Activated CD4-positive, alpha-beta T cell treated with anti-CD3 and anti-CD28 coated beads, Interleukin-10, Interleukin-2, amounts not matched to agents 100 ng/mL and 50 ng/mL, durations not matched to agents 16 hours and 8 hours (primary cell): ENCODE measurements at regions not wholly inside any gene's neighbourhood (a gene's known extent, or its start where the extent isn't known, plus 50 kb on each side); places are given as distances from the start of the nearest gene placed in this dataset.
A peak's percentile ranks its signal among the peaks of the same experiment; 100 is the strongest.
"Not testable (repeated sequence)": the region's sequence is repeated elsewhere in the genome, so short reads cannot be mapped to it uniquely, and the experiment has no call there.

Source experiments
- DNase-seq: peaks from one replicate; pipeline ENCODE4 v3.0.0-alpha.2; 2020

DNA sequence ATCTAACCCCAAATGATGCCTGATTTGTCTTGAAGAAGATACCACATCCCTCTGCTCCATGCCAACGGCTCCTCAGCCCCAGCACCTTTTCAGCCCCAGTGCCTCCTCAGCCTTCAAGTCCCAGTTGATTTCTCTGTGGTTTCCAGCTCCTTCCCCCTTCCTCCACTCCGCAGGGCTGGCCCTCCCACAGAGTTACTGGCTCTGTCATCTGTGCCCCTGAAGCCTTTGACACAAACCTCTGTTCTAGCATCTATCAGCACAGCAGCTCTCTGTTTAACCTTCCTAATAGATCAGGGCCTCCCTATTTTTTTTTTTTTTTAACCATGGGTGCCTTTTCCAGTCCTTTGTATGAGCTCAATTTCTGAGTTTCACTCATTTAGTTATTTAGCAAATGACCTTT lies 201.3 kb upstream of the CXCR4 start:
- peak; percentile 43 for DNase-seq

DNA sequence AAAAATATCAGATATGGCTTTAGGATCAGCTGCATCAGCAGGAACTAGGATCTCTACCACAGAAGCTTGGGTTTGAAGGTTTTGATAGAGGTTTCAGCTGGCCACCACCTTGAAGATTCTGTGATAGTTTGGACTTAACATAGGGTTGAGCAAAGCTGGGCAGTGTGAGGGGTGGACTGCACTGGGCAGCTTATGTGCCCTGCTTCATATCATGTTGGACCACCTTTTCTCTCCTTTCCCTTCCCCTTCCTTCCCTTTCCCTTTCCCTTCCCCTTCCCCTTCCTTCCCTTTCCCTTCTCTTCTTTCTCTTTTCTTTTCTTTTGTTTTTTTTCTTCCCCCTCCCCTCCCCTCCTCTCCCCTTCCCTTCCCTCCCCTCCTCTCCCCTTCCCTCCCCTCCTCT lies 196.3 kb upstream of the CXCR4 start:
- no peak for DNase-seq

DNA sequence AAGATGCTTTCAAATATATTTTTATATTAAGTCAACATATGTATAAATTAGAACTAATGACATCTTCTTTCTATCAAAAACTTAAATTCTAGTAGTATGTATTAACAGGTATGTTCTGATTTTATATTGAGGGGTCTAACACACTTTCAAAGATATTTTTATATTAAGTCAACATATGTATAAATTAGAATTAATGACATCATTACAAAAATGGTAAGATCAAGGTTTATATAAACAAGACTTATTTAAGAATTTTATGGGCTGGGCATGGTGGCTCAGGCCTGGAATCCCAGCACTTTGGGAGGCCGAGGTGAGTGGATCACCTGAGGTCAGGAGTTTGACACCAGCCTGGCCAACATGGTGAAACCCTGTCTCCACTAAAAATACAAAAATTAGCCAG lies 194.6 kb upstream of the CXCR4 start:
- DNase-seq = not testable (repeated sequence)

DNA sequence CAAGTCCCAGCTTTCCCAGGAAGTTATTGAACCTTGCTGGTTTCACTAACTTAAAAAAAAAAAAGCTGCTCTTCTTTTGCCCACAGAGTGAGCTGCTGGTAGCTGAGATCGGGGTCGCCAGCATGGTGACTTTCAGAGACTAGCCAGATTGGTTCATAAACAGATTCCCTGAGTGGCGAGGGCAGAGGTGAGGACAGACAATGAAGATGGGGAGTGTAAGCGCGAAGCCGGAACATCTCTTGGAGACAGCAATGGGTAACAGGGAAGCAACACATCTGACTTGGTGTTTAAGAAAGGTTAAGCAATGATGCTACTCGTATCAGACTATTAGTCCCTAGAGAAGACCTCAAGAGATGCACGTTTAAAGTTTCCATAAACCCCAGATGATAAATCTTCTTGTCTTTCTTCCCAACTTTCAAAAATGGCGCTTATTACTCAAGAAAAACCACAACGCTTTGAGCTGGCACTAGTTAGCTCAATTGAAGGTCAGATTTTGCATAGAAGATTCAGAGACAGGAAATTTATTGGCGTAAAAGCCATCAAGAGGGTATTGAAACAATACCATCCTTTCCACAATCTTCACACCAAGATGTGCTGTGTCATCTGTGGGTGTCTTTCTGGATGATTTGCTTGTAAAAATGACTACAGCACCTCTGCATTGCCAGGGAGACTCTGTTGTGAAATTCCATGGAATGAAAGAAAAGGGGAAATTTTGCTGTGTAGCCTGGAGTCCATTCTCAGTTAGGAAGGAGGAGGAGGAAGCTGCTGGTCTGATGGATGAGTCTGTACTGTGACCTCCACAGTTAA lies 193.1 kb upstream of the CXCR4 start:
- DNase-seq = peak; percentile 69

DNA sequence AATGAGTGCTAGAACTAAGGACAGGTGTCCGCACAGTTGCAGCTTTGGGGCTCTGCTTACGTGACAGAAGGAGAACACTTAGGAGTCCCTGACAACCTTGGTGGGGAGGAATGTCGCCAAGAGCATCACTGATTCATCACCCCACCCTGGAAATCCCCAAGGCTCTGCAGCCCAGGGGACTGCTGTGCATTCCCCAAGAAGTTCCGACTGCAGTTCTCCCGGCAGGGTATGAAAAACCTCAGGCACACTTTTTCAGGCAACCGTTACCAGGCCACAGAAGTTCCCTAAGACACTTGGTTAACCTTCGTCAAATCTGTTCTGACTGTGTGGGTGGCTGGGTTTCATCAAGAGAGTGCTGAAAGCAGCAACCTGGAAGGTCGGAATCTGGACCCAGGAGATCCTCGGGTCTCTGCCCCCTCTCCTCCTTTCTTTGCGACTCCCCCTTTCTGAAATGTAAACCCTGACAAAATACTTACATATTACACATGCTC lies 192.1 kb upstream of the CXCR4 start:
- DNase-seq = peak; percentile 67

DNA sequence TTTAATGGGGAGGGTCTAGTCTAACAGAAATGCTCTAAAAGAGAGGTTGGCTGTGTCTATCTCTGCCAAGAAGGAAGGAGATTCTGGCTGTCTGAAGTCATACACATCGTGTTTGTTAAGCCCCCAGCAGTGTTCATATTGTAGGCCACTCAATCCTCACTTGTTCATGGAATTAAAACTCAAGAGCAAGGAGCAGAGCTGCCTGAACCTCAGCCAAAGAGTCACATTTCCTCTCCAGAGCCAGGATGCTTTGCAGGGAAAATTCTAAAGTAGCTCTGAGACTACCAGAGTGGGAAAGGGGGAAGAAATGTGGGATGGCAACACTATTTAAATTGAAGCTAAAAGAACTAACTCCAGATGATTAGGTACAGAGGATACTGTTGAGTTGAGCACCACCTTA lies 190.7 kb upstream of the CXCR4 start:
- DNase-seq = no peak

DNA sequence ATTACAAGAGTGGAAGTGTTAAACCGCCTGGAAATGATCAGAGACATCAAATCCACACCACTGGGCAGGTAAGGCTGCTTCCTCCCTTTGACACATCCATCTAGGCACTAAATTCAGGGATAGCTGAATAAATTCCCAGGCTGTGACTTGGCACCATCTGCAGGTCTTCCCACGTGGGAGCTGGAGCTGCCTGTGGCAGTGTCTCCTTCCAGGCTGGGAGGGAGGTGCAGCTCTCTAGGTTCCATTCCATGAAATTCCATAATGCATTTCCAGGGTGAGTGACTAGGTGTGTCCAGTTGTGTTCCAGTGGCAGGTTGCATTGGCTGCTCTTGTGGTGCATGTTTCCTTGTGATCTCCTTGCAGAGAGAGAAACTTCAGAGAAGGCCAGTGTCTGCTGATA lies 188.9 kb upstream of the CXCR4 start:
- no peak for DNase-seq

DNA sequence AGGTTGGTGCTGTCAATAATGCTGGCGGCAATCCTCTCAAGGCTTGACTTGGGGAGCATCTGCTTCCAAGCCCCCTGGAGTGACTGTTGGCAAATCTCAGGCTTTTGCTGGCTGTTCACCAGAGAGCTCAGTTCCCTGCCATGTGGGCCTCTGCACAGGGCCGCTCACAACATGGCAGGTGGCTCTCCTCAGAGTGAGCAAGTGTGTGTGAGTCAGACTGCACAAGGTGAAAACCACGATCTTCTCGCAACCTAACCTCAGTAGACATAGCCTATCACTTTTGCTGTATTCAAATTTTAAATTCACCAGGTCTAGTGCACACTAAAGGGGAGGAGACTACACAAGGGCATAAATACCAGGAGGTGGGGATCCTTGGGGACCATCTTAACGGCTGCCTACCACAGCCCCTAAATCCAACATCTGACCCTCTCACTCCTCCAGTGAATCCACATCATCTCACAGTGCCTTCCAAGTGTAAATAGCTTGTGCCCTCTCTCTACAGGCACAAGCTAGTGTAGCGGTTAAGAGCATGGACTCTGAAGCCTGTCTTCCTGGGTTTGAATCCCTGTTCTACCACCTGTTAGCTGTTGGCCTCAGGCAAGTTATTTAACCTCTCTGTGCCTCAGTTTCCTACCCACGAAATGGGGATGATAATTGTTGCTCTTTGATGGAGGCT lies 187.7 kb upstream of the CXCR4 start:
- peak; percentile 83 for DNase-seq

DNA sequence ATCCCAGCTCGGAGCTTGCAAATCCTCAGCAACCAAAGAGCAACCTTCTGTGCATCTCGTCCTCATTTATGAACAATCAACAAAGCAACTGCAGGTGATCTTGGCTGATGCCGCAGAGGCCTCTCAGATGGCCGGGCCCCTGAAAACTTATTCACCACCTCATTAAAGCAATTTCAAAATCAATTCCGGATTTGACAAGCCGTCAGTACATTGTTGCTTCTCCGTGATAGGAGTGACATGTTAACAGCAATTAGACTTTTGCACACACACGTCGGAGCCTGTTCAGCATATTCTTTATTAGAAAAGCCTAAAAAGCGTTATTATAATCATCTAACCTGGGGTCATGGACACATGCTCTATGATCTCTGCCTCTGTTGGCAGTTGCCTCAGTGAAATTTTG lies 183.1 kb upstream of the CXCR4 start:
- DNase-seq = no peak

DNA sequence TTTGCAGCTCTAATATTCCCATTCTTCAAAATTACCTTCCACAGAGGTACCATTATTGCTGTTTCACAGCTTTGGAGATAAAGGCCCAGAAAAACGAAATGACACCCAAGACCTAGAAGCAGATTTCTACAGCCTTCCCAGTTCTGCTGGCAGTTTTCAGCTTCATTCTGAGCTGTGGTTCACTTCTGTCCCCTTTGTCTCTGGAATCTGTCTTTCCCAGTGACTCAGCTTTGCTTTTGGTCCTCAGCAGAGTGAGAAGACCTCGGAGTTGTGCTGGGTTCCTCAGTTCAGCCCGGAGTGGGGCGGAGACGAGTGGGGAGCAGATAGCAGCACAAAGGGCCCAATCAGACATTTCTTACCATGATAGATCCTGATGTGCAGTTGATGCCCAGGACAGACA lies 180.7 kb upstream of the CXCR4 start:
- DNase-seq = no peak

DNA sequence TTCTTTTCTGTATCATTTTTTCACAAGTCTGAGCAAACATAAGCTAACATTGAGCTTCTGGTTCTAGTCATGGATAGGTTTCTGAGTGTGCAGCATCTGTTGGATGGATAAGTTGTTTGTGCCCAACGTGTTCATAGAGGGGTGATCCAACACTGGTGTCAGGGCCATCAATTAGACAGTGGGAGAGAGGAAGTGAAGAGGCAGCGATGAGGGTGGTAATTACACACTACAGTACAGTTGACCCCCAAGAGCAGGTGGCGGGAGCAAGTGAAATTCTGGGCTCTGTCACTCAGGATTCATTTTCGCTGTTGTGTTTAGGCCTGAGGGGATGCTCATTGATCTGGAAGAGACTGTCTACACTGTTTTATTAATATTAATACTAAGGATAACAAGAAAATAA lies 180.0 kb upstream of the CXCR4 start:
- DNase-seq = no peak

DNA sequence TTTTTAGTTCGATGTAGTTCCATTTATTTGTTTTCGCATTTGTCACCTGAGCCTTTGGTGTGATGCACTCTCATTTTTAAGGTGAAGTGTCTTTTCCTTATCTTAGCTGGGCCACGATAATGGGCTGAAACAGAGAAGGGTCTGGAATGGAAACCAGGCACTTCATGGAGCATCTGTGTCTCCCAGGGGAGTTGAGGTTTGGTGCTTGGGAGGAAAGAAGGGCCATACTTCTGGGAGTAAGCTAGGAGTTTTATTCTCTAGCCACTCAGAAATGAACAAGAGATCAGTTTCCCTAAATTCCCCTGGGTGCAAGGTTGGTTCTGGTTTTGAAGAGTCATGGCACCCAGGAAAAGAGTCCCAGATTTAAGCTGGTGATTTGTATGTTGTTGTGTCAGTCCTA lies 179.4 kb upstream of the CXCR4 start:
- DNase-seq = no peak

DNA sequence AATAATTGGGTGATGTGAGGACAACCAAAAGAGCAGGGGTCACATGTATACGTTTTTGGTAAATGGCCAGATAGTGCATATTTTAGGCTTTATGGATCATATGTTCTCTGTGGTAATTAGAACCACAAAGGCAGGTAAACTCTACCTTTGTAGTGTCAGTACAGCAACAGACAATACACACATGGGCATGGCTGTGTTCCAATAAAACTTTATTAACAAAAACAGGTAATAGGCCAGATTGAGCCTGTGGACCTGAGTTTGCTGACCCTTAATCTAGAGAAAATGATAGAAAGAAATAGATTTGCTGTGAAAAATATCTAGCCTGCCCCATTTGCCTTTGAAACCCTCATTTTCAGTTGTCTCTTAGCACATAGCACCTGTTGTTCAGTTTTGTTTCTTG lies 177.2 kb upstream of the CXCR4 start:
- DNase-seq = no peak

DNA sequence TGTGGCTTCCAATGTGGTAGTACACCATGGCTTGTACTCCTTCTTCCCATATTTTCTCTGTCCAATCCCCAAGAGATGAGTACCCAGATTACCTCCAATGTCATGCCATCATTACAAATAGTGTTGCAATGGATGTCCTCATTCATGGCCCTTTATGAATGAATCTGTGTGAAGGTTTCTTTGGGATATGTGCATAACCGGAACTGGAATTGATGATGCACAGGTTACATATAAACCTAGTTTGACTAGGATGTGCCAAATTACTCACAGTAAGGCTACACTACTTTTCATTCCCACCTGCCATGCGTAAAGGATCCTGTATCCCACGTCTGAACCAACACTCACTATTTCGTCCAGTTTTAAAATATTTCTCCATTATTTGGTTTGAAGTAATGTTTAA lies 173.9 kb upstream of the CXCR4 start:
- DNase-seq = no peak

DNA sequence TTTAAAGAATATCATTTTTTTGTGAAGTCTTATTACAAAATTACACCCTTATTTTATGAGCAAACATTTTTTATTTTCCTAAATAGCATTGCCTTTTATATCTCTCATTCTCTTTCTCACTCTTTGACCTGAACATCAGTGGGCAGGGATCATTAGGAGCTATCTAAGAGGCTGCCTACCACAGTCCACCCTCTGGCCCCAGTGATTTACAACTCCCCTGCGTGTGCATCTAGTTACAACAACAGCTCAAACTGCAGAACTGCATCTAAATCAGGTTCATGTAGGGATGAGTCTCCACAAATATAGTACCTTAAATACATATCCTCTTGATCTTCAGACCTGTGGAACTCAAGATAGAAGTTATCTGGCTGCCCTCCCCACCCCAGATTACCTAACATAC lies 172.4 kb upstream of the CXCR4 start:
- DNase-seq = no peak

DNA sequence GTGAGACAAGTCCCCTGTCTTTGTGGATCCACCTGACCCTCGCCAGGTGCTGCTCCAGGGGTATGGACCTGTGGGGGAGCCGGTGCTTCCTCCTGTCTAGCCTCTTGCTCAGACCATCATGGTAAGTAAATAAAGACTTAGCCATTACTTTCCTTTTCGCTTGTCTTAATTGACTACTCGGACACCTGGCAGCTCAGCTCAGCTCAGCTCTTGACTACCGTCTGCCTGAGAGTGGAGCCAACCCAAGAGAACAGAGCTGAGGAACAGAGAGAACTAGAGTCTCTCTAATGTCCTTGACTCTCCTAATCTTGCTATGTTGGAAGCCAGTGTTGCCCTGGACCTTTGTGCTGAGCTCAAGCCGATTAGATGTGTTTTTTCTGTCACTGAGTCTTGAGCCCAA lies 170.3 kb upstream of the CXCR4 start:
- DNase-seq = no peak

DNA sequence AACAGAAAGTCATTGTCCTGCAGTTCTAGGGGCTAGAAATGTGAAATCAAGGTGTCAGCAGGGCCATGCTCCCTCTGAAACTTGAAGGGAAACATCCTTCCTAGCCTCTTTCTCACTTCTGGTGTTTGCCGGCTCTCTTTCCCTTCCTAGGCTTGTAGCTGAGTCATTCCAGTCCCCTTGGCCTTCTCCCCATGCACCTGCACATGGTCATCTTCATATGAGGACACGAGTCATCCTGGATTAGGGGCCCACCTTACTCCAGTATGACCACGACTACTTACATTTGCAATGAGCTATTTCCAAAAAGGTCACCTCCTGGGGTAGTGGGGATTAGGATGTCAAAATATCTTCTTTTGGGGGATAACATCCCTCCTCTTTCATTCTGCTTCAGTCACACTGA lies 168.5 kb upstream of the CXCR4 start:
- peak; percentile 17 for DNase-seq

DNA sequence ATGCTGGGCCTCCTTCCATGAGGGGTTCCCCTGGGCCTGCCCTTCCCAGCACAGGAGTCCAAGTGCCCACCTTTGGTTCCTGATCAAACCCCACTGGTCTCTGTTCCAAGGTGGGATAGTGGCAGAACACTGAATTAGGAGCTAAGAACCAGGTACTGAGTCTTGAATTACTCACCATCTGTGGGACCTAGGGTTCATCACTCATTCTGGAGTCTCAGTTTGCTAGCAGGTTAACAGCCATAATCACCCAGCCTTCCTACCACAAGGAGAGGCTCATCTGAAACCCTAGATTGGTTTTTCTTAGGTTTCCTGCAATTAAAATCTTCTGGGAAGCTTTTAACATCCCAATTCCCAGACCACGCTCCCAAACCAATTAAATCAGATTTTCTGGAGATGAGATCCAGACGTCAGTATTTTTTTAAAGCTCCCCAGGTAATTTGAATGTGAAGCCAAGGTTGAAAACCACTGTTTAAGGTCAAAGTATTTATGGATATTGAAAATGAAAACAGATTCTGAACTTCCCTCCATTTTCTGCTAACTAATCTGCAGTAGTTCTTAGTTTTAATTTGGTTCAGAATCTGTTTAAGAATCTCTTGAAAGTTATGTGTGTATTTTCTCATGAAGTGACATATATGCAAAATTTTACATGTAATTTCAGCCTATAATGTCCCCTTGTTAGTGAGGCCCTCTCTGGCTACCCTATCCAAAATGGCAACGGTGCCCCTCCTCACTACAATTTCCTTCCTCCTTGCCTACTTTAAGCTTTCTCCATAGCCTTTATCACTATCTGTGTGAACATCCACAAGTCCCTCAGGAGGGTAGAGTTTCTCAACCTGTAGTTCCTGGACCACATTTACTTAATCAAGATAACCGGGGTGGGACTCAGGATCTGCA lies 166.5 kb upstream of the CXCR4 start:
- DNase-seq = no peak

DNA sequence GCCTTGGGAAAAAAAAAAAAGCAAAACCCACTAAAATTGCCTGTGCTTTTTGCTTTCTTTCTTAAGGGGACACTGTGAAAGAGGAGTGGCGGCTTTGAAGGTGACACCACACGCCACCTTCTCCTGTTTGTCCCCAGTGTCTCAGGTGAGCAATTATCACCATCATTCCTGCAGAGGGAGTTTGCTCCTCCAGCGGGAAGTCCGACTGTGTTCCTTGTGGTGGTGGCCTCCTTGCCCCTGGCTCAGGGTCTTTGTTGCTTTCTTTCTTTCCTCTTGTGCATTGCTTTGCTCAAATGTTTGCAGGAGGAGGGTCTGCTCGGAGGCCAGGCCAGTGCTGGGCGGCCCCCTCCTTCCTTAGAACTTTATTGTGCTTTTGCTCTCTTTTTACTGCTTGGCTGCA lies 164.3 kb upstream of the CXCR4 start:
- DNase-seq = no peak

DNA sequence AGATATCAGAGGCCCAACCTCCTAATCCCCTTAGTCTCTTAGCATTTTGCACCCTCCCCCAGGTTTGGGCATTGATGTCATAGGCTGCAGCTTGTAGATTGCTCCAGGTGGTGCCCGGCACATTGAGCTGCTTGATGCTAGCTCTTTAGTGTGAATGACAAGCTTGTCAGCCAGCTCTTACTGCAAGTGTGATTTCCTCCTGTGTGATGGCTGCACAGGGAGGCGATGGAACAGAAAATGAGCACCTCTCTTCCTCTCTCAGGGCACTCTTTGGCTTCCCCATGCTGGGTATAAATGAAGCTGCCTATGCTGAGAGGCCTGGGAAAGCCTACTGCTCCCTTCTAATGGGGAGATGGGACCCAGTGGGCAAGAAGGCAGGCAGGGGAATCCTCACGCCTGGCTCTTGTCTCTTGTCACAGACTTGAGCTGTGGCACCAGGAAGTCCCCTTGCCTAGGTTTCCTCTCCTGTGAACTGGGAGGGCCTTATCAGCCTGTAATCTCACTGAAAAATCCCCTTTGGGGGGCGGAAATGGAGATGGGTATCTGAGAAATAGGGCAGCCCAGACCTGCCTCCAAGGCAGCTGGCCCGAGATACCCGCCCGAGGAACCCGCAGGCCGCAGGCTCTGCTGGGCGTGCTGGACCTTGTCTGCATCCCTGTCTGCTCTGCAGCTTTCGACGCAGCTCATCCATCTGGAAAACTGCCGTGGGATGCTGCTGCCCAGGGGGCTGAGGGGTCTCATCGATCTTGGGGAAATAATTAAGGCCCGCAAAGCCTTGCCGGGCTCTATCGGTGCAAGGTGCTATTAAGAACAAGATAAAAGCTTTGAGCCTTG lies 163.5 kb upstream of the CXCR4 start:
- peak; percentile 65 for DNase-seq

DNA sequence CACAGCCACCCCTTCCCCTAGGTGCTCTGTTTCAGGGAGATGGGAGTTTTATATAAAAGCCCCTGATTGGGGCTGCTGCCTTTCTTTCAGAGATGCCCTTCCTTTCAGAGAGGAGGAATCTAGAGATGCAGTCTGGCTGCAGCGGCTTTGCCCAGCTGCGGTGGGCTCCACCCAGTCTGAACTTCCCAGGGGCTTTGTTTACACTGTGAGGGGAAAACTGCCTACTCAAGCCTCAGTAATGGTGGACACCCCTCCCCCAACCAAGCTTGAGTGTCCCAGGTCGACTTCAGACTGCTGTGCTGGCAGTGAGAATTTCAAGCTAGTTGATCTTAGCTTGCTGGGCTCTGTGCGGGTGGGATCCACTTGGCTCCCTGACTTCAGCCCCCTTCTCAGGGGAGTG lies 148.4 kb upstream of the CXCR4 start:
- not testable (repeated sequence) for DNase-seq

DNA sequence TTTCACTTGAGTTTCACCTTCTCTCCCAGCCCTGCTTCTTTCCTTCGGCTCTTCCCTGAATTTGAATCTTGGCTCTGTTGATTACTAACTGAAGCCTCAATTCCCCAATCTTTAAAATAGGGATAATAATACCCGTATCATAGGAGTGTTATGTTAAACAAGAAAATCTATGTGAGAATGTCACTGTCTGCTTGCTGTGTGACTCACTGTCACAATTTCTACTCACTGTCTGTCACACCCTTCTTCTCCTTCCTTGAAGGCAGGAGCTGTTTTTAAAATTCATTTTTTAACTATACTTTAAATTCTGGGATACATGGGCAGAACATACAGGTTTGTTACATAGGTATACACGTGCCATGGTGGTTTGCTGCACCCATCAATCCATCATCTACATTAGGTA lies 141.6 kb upstream of the CXCR4 start:
- no peak for DNase-seq

DNA sequence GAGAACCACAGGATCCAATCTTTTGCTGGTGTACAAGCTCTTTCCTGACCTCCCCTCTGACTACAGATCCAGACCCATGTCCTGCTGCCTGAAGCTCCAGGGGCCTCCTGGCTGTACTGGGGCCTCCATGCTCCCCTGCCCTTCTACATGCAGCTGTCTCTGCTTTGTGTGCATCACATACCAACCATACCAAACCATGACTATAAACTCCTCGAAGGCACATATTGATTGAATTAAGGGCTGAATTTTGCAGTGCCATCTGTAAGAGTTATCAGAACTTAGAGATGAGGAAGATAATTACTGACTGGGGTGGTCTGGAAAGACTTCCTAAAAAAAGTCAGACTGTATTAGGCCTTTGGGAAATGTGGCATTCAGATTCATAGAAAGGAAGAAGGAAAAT lies 139.9 kb upstream of the CXCR4 start:
- DNase-seq = no peak
